ENCODE measurements at regions not wholly inside any gene's neighbourhood (a gene's known extent, or its start where the extent isn't known, plus 50 kb on each side); places are given as distances from the start of the nearest gene placed in this dataset.

- Histone ChIP-seq H3K79me2 (ENCODE audit: control insufficient read depth, low read length) (no peaks in the 10 kb centered on the region), H3K4me1 (ENCODE audit: control insufficient read depth, low read length) (no peaks in the 10 kb centered on the region), H3K36me3 (ENCODE audit: control insufficient read depth, low read length) (no peaks in the 10 kb centered on the region), H3F3A (ENCODE audit: control insufficient read depth, insufficient read depth) (no peaks in the 10 kb centered on the region), H3K27ac (ENCODE audit: low read depth, low read length) (no peak overlapping the region), H3K4me3 (ENCODE audit: low read length) (no peak overlapping the region), H4K20me1 (ENCODE audit: control insufficient read depth, insufficient read depth, low read depth, low read length) (no peaks in the 10 kb centered on the region), H3K9me3 (ENCODE audit: control insufficient read depth, insufficient read depth, low read length) (peaks cover 5% of the 10 kb centered on the region; the same call in 1 of the 2 replicates), H3K27me3 (ENCODE audit: control insufficient read depth, low read length) (no peaks in the 10 kb centered on the region), H3K4me2 (ENCODE audit: low read length) (no peak overlapping the region), H3K9me2 (replicated peaks; ENCODE audit: control insufficient read depth, low read length) (no peaks in the 10 kb centered on the region)
- no peak for TF ChIP-seq EZH2phosphoT487 (IDR thresholded peaks at IDR 0.05; ENCODE audit: borderline replicate concordance, low read length)
- TF ChIP-seq, protein P1, sequence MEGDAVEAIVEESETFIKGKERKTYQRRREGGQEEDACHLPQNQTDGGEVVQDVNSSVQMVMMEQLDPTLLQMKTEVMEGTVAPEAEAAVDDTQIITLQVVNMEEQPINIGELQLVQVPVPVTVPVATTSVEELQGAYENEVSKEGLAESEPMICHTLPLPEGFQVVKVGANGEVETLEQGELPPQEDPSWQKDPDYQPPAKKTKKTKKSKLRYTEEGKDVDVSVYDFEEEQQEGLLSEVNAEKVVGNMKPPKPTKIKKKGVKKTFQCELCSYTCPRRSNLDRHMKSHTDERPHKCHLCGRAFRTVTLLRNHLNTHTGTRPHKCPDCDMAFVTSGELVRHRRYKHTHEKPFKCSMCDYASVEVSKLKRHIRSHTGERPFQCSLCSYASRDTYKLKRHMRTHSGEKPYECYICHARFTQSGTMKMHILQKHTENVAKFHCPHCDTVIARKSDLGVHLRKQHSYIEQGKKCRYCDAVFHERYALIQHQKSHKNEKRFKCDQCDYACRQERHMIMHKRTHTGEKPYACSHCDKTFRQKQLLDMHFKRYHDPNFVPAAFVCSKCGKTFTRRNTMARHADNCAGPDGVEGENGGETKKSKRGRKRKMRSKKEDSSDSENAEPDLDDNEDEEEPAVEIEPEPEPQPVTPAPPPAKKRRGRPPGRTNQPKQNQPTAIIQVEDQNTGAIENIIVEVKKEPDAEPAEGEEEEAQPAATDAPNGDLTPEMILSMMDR (IDR thresholded peaks at IDR 0.05; ENCODE audit: low read depth, low read length, poor library complexity, severe bottlenecking): no peak
Measured at GRCh38 chr7:110484356-110484755, 606.6 kb upstream of the LRRN3 start.

GRCh38 chr7:110486549-110486948 lies 604.4 kb upstream of the LRRN3 start:
- Histone ChIP-seq H3K27ac (ENCODE audit: low read depth, low read length) (no peak overlapping the region), H3K4me3 (ENCODE audit: low read length) (no peak overlapping the region), H3K79me2 (ENCODE audit: control insufficient read depth, low read length) (no peaks in the 10 kb centered on the region), H3K27me3 (ENCODE audit: control insufficient read depth, low read length) (no peaks in the 10 kb centered on the region), H3K36me3 (ENCODE audit: control insufficient read depth, low read length) (no peaks in the 10 kb centered on the region), H3K4me1 (ENCODE audit: control insufficient read depth, low read length) (no peaks in the 10 kb centered on the region), H3K4me2 (ENCODE audit: low read length) (no peak overlapping the region), H3K9me2 (replicated peaks; ENCODE audit: control insufficient read depth, low read length) (no peaks in the 10 kb centered on the region), H3K9me3 (ENCODE audit: control insufficient read depth, insufficient read depth, low read length) (no peaks in the 10 kb centered on the region), H4K20me1 (ENCODE audit: control insufficient read depth, insufficient read depth, low read depth, low read length) (no peaks in the 10 kb centered on the region), H3F3A (ENCODE audit: control insufficient read depth, insufficient read depth) (no peaks in the 10 kb centered on the region)
- no peak for TF ChIP-seq EZH2phosphoT487 (IDR thresholded peaks at IDR 0.05; ENCODE audit: borderline replicate concordance, low read length)
- TF ChIP-seq, protein P1 (IDR thresholded peaks at IDR 0.05; ENCODE audit: low read depth, low read length, poor library complexity, severe bottlenecking): no peak

- Histone ChIP-seq H3K9me2 (replicated peaks; ENCODE audit: control insufficient read depth, low read length) (no peaks in the 10 kb centered on the region; the same call in none of the 2 replicates), H3K9me3 (ENCODE audit: control insufficient read depth, insufficient read depth, low read length) (no peaks in the 10 kb centered on the region), H3K36me3 (ENCODE audit: control insufficient read depth, low read length) (no peaks in the 10 kb centered on the region), H3K4me2 (ENCODE audit: low read length) (no peak overlapping the region), H3K4me3 (ENCODE audit: low read length) (no peak overlapping the region), H3K27me3 (ENCODE audit: control insufficient read depth, low read length) (no peaks in the 10 kb centered on the region), H3F3A (ENCODE audit: control insufficient read depth, insufficient read depth) (no peaks in the 10 kb centered on the region), H4K20me1 (ENCODE audit: control insufficient read depth, insufficient read depth, low read depth, low read length) (no peaks in the 10 kb centered on the region), H3K27ac (ENCODE audit: low read depth, low read length) (no peak overlapping the region), H3K4me1 (ENCODE audit: control insufficient read depth, low read length) (no peaks in the 10 kb centered on the region), H3K79me2 (ENCODE audit: control insufficient read depth, low read length) (no peaks in the 10 kb centered on the region)
- TF ChIP-seq, protein P1 (IDR thresholded peaks at IDR 0.05; ENCODE audit: low read depth, low read length, poor library complexity, severe bottlenecking): no peak
- TF ChIP-seq EZH2phosphoT487 (IDR thresholded peaks at IDR 0.05; ENCODE audit: borderline replicate concordance, low read length): no peak
Measured at GRCh38 chr7:110502888-110503465, 588.0 kb upstream of the LRRN3 start.
